K562 (cell line): ENCODE measurements at regions not wholly inside any gene's neighbourhood (a gene's known extent, or its start where the extent isn't known, plus 50 kb on each side); places are given as distances from the start of the nearest gene placed in this dataset.

Experiments
- ATAC-seq: fragments of 200-7000 bp; cut with Tn5 transposase; 3 replicates; pipeline ENCODE4 v1.9.1; 2020; ENCODE audit warnings: moderate library complexity
- BruUV-seq: library from RNA; stranded (reverse); fragments of 400-500 nt; replicated peaks from 2 replicates; lab custom pipeline; 2021; lab: Mats Ljungman, UMichigan
- CTCF ChIA-PET: fragments of 300-600 bp; formaldehyde crosslinking; extraction: SDS; loops from one replicate; lab custom pipeline; 2021; ENCODE audit warnings: low intra/inter-chr PET ratio; lab: Yijun Ruan, JAX
- POLR2A ChIA-PET: fragments of 300-600, 350-650 bp; sonication (Branson Sonifier 250); formaldehyde crosslinking; extraction: SDS; loops from one replicate; lab custom pipeline; 2021; ENCODE audit warnings: antibody characterized with exemption, inconsistent platforms; lab: Yijun Ruan, JAX
- DNase-seq, 4 experiments: peaks; one replicate each; pipeline versions ENCODE4 v3.0.0 to v3.0.0-alpha.2; 2011 to 2018; ENCODE audit warnings: low spot score in 3 of 4, mixed read lengths in 3 of 4; ENCODE audit errors: extremely low read depth in 1 of 4
- FAIRE-seq: peaks from 2 replicates; lab custom pipeline; 2011; peaks lifted over from hg19 to GRCh38; lab: Jason Lieb, UNC
- H2AFZ ChIP-seq: 2 replicates; pipeline ENCODE4 v1.6.0; 2011; ENCODE audit warnings: low read depth, low read length, control low read depth, inconsistent platforms
- H3K27ac ChIP-seq: fragments of 200-600 bp; 3 replicates; pipeline ENCODE4 v1.8.0; 2011; ENCODE audit warnings: low read depth, mild to moderate bottlenecking, control low read depth, inconsistent platforms, low read length, moderate library complexity, mixed read lengths; ENCODE audit errors: extremely low read depth
- H3K27me3 ChIP-seq, 2 experiments: fragments of 300-600 bp in 1 of 2; 2 replicates in 1 of 2; 3 replicates in 1 of 2; pipeline versions ENCODE4 v1.6.0 to v1.8.0; 2011; ENCODE audit warnings: inconsistent platforms in 2 of 2, low read length in 2 of 2, mild to moderate bottlenecking in 1 of 2, mixed read lengths in 1 of 2, moderate library complexity in 1 of 2; ENCODE audit not compliant: control insufficient read depth in 2 of 2, insufficient read depth in 2 of 2
- H3K36me3 ChIP-seq: fragments of 300-600 bp; 3 replicates; pipeline ENCODE4 v1.8.0; 2011; ENCODE audit warnings: mild to moderate bottlenecking, low read length, inconsistent platforms; ENCODE audit not compliant: control insufficient read depth, insufficient read depth
- H3K4me1 ChIP-seq, 2 experiments: fragments of 200-600 bp in 1 of 2; replicated peaks in 1 of 2; 2 replicates in 1 of 2; 3 replicates in 1 of 2; pipeline versions ENCODE4 v1.5.1 to v1.8.0; 2011; ENCODE audit warnings: inconsistent platforms in 2 of 2, low read length in 2 of 2, mild to moderate bottlenecking in 1 of 2, mixed read lengths in 1 of 2, moderate library complexity in 1 of 2; ENCODE audit not compliant: control insufficient read depth in 2 of 2, insufficient read depth in 2 of 2
- H3K4me2 ChIP-seq: 2 replicates; pipeline ENCODE4 v1.6.1; 2011; ENCODE audit warnings: low read length, control low read depth, inconsistent platforms, mixed read lengths; ENCODE audit not compliant: insufficient read depth
- H3K4me3 ChIP-seq: fragments of 200-600 bp; sonication (generic), shearing (Covaris generic); 2 replicates; pipeline ENCODE4 v1.5.1; 2016; ENCODE audit warnings: control low read depth, inconsistent platforms
- H3K79me2 ChIP-seq: fragments of 200-600 bp; 3 replicates; pipeline ENCODE4 v1.8.0; 2011; ENCODE audit warnings: low read length, inconsistent platforms; ENCODE audit not compliant: control insufficient read depth, insufficient read depth
- H3K9ac ChIP-seq, 2 experiments: 2 replicates each; pipeline versions ENCODE4 v1.6.0 to v1.6.1; 2011; ENCODE audit warnings: low read depth in 2 of 2, low read length in 2 of 2, control low read depth in 1 of 2, inconsistent platforms in 1 of 2, mild to moderate bottlenecking in 1 of 2, mixed read lengths in 1 of 2; ENCODE audit not compliant: insufficient read depth in 1 of 2
- H3K9me1 ChIP-seq: one replicate; pipeline ENCODE4 v1.6.0; 2011; ENCODE audit warnings: inconsistent platforms, mild to moderate bottlenecking, low read length, moderate library complexity; ENCODE audit not compliant: control insufficient read depth, insufficient read depth
- H3K9me3 ChIP-seq: replicated peaks from 2 replicates; pipeline ENCODE4 v1.5.1; 2011; ENCODE audit warnings: low read depth, low read length, inconsistent platforms; ENCODE audit not compliant: control insufficient read depth, insufficient read depth
- H4K20me1 ChIP-seq: replicated peaks from 2 replicates; pipeline ENCODE4 v1.6.1; 2011; ENCODE audit warnings: low read length, inconsistent platforms, mixed read lengths; ENCODE audit not compliant: control insufficient read depth, insufficient read depth
- BRF2 ChIP-seq: IDR thresholded peaks from 3 replicates; pipeline ENCODE4 v1.6.1; 2011; ENCODE audit warnings: borderline replicate concordance, mild to moderate bottlenecking; ENCODE audit not compliant: insufficient read length, insufficient read depth
- CREB3 ChIP-seq: fragments of 450-650 bp; conservative IDR thresholded peaks from 2 replicates; pipeline ENCODE4 v1.6.1; 2016; ENCODE audit warnings: missing genetic modification characterization, low read depth, mild to moderate bottlenecking, missing compliant biosample characterization, moderate library complexity
- E2F4 ChIP-seq: sonication (generic); formaldehyde crosslinking; IDR thresholded peaks from 2 replicates; pipeline ENCODE4 v1.8.0; 2022; ENCODE audit warnings: mild to moderate bottlenecking, low read depth, missing genetic modification reagents
- HNRNPL ChIP-seq: fragments of 200-400 bp; formaldehyde crosslinking; IDR thresholded peaks from 2 replicates; pipeline ENCODE4 v1.6.1; 2017; ENCODE audit warnings: low read depth, mild to moderate bottlenecking, low read length
- PTBP1 ChIP-seq: fragments of 200-400 bp; formaldehyde crosslinking; IDR thresholded peaks from 2 replicates; pipeline ENCODE4 v1.6.1; 2017; ENCODE audit warnings: low read depth, low read length
- RBM14 ChIP-seq: fragments of 200-400 bp; formaldehyde crosslinking; IDR thresholded peaks from 2 replicates; pipeline ENCODE4 v1.6.1; 2018; ENCODE audit warnings: low read depth, mild to moderate bottlenecking, low read length, moderate library complexity, borderline replicate concordance; ENCODE audit not compliant: insufficient read depth
- SMAD1 ChIP-seq: fragments of 150-350 bp; IDR thresholded peaks from 2 replicates; pipeline ENCODE4 v1.6.1; 2014; ENCODE audit warnings: low read length, low read depth; ENCODE audit not compliant: partially characterized antibody
- TCF7 ChIP-seq: sonication (generic); IDR thresholded peaks from 2 replicates; pipeline ENCODE4 v1.6.1; 2016; ENCODE audit warnings: antibody characterized with exemption, borderline replicate concordance
- WHSC1 ChIP-seq: IDR thresholded peaks from one replicate; pipeline ENCODE4 v1.6.1; 2012; ENCODE audit warnings: low read length, control low read depth, inconsistent platforms
- in situ Hi-C: fragments of 300-500 bp; cut with MboI; formaldehyde crosslinking; loops from 4 replicates; pipeline ENCODE4 v1.15.0; 2018; ENCODE audit warnings: inconsistent platforms, mixed read lengths
- intact Hi-C: fragments of 100-400 bp; cut with micrococcal nuclease; formaldehyde crosslinking; loops from 2 replicates; pipeline ENCODE4 v1.14.2; 2022

- no peaks in the 10 kb centered on the region for H4K20me1 ChIP-seq
- H3K9me3 ChIP-seq = no peaks in the 10 kb centered on the region
- POLR2A ChIA-PET = no interaction called here
- no peaks in the 10 kb centered on the region for H3K4me1 ChIP-seq
- no peaks in the 10 kb centered on the region for H3K27me3 ChIP-seq
- H3K27ac ChIP-seq = no peak overlapping the region
- intact Hi-C loops (no loop called here), in situ Hi-C loops (no loop called here)
- H3K36me3 ChIP-seq = no peaks in the 10 kb centered on the region
- FAIRE-seq (no peak), DNase-seq (no peak), ATAC-seq (no peak)
- CTCF ChIA-PET = no interaction called here
- TF ChIP-seq TCF7 (no peak), CREB3 (tag) (no peak), RBM14 (no peak), PTBP1 (no peak), BRF2 (no peak), SMAD1 (no peak), HNRNPL (no peak), E2F4 (CRISPR knock-in tag) (no peak), WHSC1 (no peak)
- no peak overlapping the region for H3K4me3 ChIP-seq
- no peak overlapping the region for H3K4me2 ChIP-seq
- no peaks in the 10 kb centered on the region for H3K9me1 ChIP-seq
- H2AFZ ChIP-seq = no peak overlapping the region
- no peaks in the 10 kb centered on the region for H3K79me2 ChIP-seq
- no peak overlapping the region for H3K9ac ChIP-seq
- BruUV-seq = no TSS peak
Measured at GRCh38 chr6:82437701-82438100, 74.1 kb downstream of the TPBG start.
